HAP-1 (cell line): ENCODE measurements at regions not wholly inside any gene's neighbourhood (a gene's known extent, or its start where the extent isn't known, plus 50 kb on each side); places are given as distances from the start of the nearest gene placed in this dataset.
"Not testable (repeated sequence)": the region's sequence is repeated elsewhere in the genome, so short reads cannot be mapped to it uniquely, and the experiment has no call there.

Source experiments
- DNase-seq, 2 experiments: peaks; one replicate each; pipeline ENCODE4 v3.0.0-alpha.2; 2016 to 2020; ENCODE audit warnings: low spot score in 2 of 2
- H3K27me3 ChIP-seq: fragments of 250-450 bp; sonication (Bioruptor Pico); 2 replicates; pipeline ENCODE4 v1.5.1; 2020; ENCODE audit warnings: low read depth, mild to moderate bottlenecking, moderate library complexity
- H3K36me3 ChIP-seq: fragments of 250-450 bp; sonication (Bioruptor Pico); replicated peaks from 2 replicates; pipeline ENCODE4 v1.5.1; 2020; ENCODE audit warnings: mild to moderate bottlenecking
- H3K4me1 ChIP-seq: fragments of 250-450 bp; sonication (Bioruptor Pico); 2 replicates; pipeline ENCODE4 v1.5.1; 2020; ENCODE audit warnings: mild to moderate bottlenecking
- H3K4me3 ChIP-seq: fragments of 250-450 bp; sonication (Bioruptor Pico); 2 replicates; pipeline ENCODE4 v1.5.1; 2020; ENCODE audit warnings: mild to moderate bottlenecking, moderate library complexity
- H3K9me3 ChIP-seq: fragments of 250-450 bp; sonication (Bioruptor Pico); 2 replicates; pipeline ENCODE4 v1.5.1; 2020; ENCODE audit warnings: mild to moderate bottlenecking, moderate library complexity
- in situ Hi-C: fragments of 300-500 bp; cut with MboI; formaldehyde crosslinking; loops from 3 replicates; pipeline ENCODE4 v1.14.3; 2020; ENCODE audit warnings: low sequenced_read_pairs, inconsistent platforms, mixed read lengths

GRCh38 chrX:95885074-95885473 is 799.6 kb upstream of the DIAPH2 start:
- in situ Hi-C loops = no loop called here
- peaks cover 19% of the 10 kb centered on the region for H3K4me1 ChIP-seq
- no peaks in the 10 kb centered on the region for H3K27me3 ChIP-seq
- peak in 1 of 2 experiments; percentile 23 for DNase-seq
- H3K4me3 ChIP-seq = no peak overlapping the region
- no peaks in the 10 kb centered on the region for H3K9me3 ChIP-seq
- H3K36me3 ChIP-seq = no peaks in the 10 kb centered on the region

- no peaks in the 10 kb centered on the region for H3K27me3 ChIP-seq
- H3K36me3 ChIP-seq = no peaks in the 10 kb centered on the region
- in situ Hi-C loops = no loop called here
- peaks cover 19% of the 10 kb centered on the region for H3K4me1 ChIP-seq
- no peaks in the 10 kb centered on the region for H3K9me3 ChIP-seq
- H3K4me3 ChIP-seq = no peak overlapping the region
- DNase-seq = no peak
Measured at GRCh38 chrX:95889279-95889678, 795.4 kb upstream of the DIAPH2 start.

GRCh38 chrX:95893636-95894035 is 791.0 kb upstream of the DIAPH2 start:
- Histone ChIP-seq H3K36me3 (no peaks in the 10 kb centered on the region), H3K4me1 (peaks cover 2% of the 10 kb centered on the region; the same call in 1 of the 2 replicates), H3K4me3 (no peak overlapping the region), H3K27me3 (no peaks in the 10 kb centered on the region), H3K9me3 (no peaks in the 10 kb centered on the region)
- DNase-seq = no peak
- in situ Hi-C loops = no loop called here

- H3K4me1 ChIP-seq = peaks cover 4% of the 10 kb centered on the region
- no peaks in the 10 kb centered on the region for H3K27me3 ChIP-seq
- H3K36me3 ChIP-seq = no peaks in the 10 kb centered on the region
- no peaks in the 10 kb centered on the region for H3K9me3 ChIP-seq
- H3K4me3 ChIP-seq = no peak overlapping the region
- in situ Hi-C loops = no loop called here
- DNase-seq = peak; percentile 45 to 54
Measured at GRCh38 chrX:95903490-95903889, 781.2 kb upstream of the DIAPH2 start.

GRCh38 chrX:95903975-95904374 is 780.7 kb upstream of the DIAPH2 start:
- Histone ChIP-seq H3K4me3 (no peak overlapping the region), H3K9me3 (no peaks in the 10 kb centered on the region), H3K4me1 (peaks cover 4% of the 10 kb centered on the region), H3K36me3 (no peaks in the 10 kb centered on the region), H3K27me3 (no peaks in the 10 kb centered on the region)
- DNase-seq = no peak
- in situ Hi-C loops = no loop called here

- DNase-seq = no peak
- Histone ChIP-seq H3K27me3 (no peaks in the 10 kb centered on the region), H3K4me1 (peaks cover 4% of the 10 kb centered on the region; the same call in 1 of the 2 replicates), H3K9me3 (no peaks in the 10 kb centered on the region), H3K4me3 (no peak overlapping the region), H3K36me3 (no peaks in the 10 kb centered on the region)
- in situ Hi-C loops = no loop called here
Measured at GRCh38 chrX:95907081-95907480, 777.6 kb upstream of the DIAPH2 start.

GRCh38 chrX:95911062-95911461 is 773.6 kb upstream of the DIAPH2 start:
- H3K27me3 ChIP-seq = no peaks in the 10 kb centered on the region
- 0 out of 2 replicates have a peak, but pooled peaks cover 5% of the 10 kb centered on the region for H3K4me1 ChIP-seq
- no peaks in the 10 kb centered on the region for H3K36me3 ChIP-seq
- H3K4me3 ChIP-seq = no peak overlapping the region
- no peaks in the 10 kb centered on the region for H3K9me3 ChIP-seq
- in situ Hi-C loops = no loop called here
- DNase-seq = no peak

GRCh38 chrX:95919605-95920004 is 765.0 kb upstream of the DIAPH2 start:
- Histone ChIP-seq H3K9me3 (no peaks in the 10 kb centered on the region), H3K27me3 (no peaks in the 10 kb centered on the region), H3K4me1 (no peaks in the 10 kb centered on the region), H3K4me3 (no peak overlapping the region), H3K36me3 (no peaks in the 10 kb centered on the region)
- in situ Hi-C loops = no loop called here
- no peak for DNase-seq

GRCh38 chrX:95945528-95945927 is 739.1 kb upstream of the DIAPH2 start:
- Histone ChIP-seq H3K4me1 (no peaks in the 10 kb centered on the region), H3K36me3 (no peaks in the 10 kb centered on the region), H3K4me3 (no peak overlapping the region), H3K27me3 (no peaks in the 10 kb centered on the region), H3K9me3 (no peaks in the 10 kb centered on the region)
- in situ Hi-C loops = no loop called here
- DNase-seq = no peak

GRCh38 chrX:95949588-95949987 is 735.1 kb upstream of the DIAPH2 start:
- in situ Hi-C loops = no loop called here
- Histone ChIP-seq H3K27me3 (no peaks in the 10 kb centered on the region), H3K4me1 (no peaks in the 10 kb centered on the region), H3K36me3 (no peaks in the 10 kb centered on the region), H3K9me3 (no peaks in the 10 kb centered on the region), H3K4me3 (no peak overlapping the region)
- no peak for DNase-seq

GRCh38 chrX:95950679-95951078 is 734.0 kb upstream of the DIAPH2 start:
- in situ Hi-C loops = no loop called here
- Histone ChIP-seq H3K27me3 (no peaks in the 10 kb centered on the region), H3K36me3 (no peaks in the 10 kb centered on the region), H3K4me1 (no peaks in the 10 kb centered on the region), H3K4me3 (no peak overlapping the region), H3K9me3 (no peaks in the 10 kb centered on the region)
- no peak for DNase-seq

- in situ Hi-C loops = no loop called here
- Histone ChIP-seq H3K9me3 (no peaks in the 10 kb centered on the region), H3K27me3 (no peaks in the 10 kb centered on the region), H3K4me1 (no peaks in the 10 kb centered on the region), H3K4me3 (no peak overlapping the region), H3K36me3 (no peaks in the 10 kb centered on the region)
- no peak for DNase-seq
Measured at GRCh38 chrX:95953564-95953963, 731.1 kb upstream of the DIAPH2 start.

GRCh38 chrX:95956745-95957144 is 727.9 kb upstream of the DIAPH2 start:
- DNase-seq = no peak
- no peaks in the 10 kb centered on the region for H3K27me3 ChIP-seq
- H3K4me3 ChIP-seq = no peak overlapping the region
- in situ Hi-C loops = no loop called here
- no peaks in the 10 kb centered on the region for H3K4me1 ChIP-seq
- no peaks in the 10 kb centered on the region for H3K9me3 ChIP-seq
- H3K36me3 ChIP-seq = no peaks in the 10 kb centered on the region

GRCh38 chrX:95973456-95974095 is 711.1 kb upstream of the DIAPH2 start:
- in situ Hi-C loops, H3K9me3 ChIP-seq, H3K36me3 ChIP-seq, H3K4me3 ChIP-seq, H3K4me1 ChIP-seq, DNase-seq, H3K27me3 ChIP-seq: not testable (repeated sequence)

- H3K9me3 ChIP-seq = no peaks in the 10 kb centered on the region
- DNase-seq = no peak
- H3K36me3 ChIP-seq = no peaks in the 10 kb centered on the region
- H3K4me3 ChIP-seq = no peak overlapping the region
- H3K27me3 ChIP-seq = no peaks in the 10 kb centered on the region
- no peaks in the 10 kb centered on the region for H3K4me1 ChIP-seq
- in situ Hi-C loops = no loop called here
Measured at GRCh38 chrX:95974096-95974470, 710.6 kb upstream of the DIAPH2 start.
